OCI-LY7 (cell line): ENCODE measurements at regions not wholly inside any gene's neighbourhood (a gene's known extent, or its start where the extent isn't known, plus 50 kb on each side); places are given as distances from the start of the nearest gene placed in this dataset.

Source experiments
- BruUV-seq: library from RNA; stranded (reverse); fragments of 400-500 nt; replicated peaks from 2 replicates; lab custom pipeline; 2021; lab: Mats Ljungman, UMichigan
- CTCF ChIA-PET: fragments of 300-600 bp; sonication (Branson Sonifier 250); formaldehyde crosslinking; loops from one replicate; lab custom pipeline; 2022; ENCODE audit warnings: antibody characterized with exemption; ENCODE audit not compliant: unreplicated experiment; lab: Charles Lee
- POLR2A ChIA-PET: fragments of 300-600 bp; sonication (Branson Sonifier 250); formaldehyde crosslinking; loops from one replicate; lab custom pipeline; 2022; ENCODE audit warnings: antibody characterized with exemption; lab: Charles Lee
- DNase-seq: peaks from one replicate; pipeline ENCODE4 v3.0.0-alpha.2; 2015; ENCODE audit warnings: low spot score
- H2AFZ ChIP-seq: fragments of 200-600 bp; sonication (generic), shearing (Covaris generic); 2 replicates; pipeline ENCODE4 v1.6.1; 2014; ENCODE audit warnings: mild to moderate bottlenecking, antibody characterized with exemption, low read length, moderate library complexity
- H3K27ac ChIP-seq: fragments of 200-600 bp; sonication (generic); 2 replicates; pipeline ENCODE4 v1.5.1; 2014; ENCODE audit warnings: mixed run types, low read depth, mild to moderate bottlenecking, moderate library complexity, low read length, inconsistent platforms; ENCODE audit not compliant: poor library complexity, severe bottlenecking
- H3K36me3 ChIP-seq: fragments of 200-600 bp; sonication (generic); 2 replicates; pipeline ENCODE4 v1.6.1; 2014; ENCODE audit warnings: mild to moderate bottlenecking, antibody characterized with exemption, low read length, moderate library complexity, mixed read lengths; ENCODE audit not compliant: insufficient read depth
- H3K4me1 ChIP-seq: fragments of 200-600 bp; sonication (generic); 2 replicates; pipeline ENCODE4 v1.5.1; 2014; ENCODE audit warnings: mild to moderate bottlenecking, low read length; ENCODE audit not compliant: insufficient read depth, poor library complexity, severe bottlenecking
- H3K4me2 ChIP-seq: fragments of 200-600 bp; sonication (generic); 2 replicates; pipeline ENCODE4 v1.6.1; 2014; ENCODE audit warnings: mild to moderate bottlenecking, low read length
- H3K4me3 ChIP-seq: fragments of 200-600 bp; sonication (generic); 2 replicates; pipeline ENCODE4 v1.5.1; 2014; ENCODE audit warnings: mild to moderate bottlenecking, low read depth, low read length; ENCODE audit not compliant: poor library complexity, severe bottlenecking
- H3K79me2 ChIP-seq: fragments of 200-600 bp; sonication (generic); 2 replicates; pipeline ENCODE4 v1.6.1; 2016; ENCODE audit warnings: low read depth, mild to moderate bottlenecking, low read length, moderate library complexity, mixed read lengths; ENCODE audit not compliant: insufficient read depth
- H3K9me2 ChIP-seq: fragments of 200-600 bp; sonication (generic); 2 replicates; pipeline ENCODE4 v1.6.1; 2016; ENCODE audit warnings: mild to moderate bottlenecking, low read length, mixed read lengths; ENCODE audit not compliant: insufficient read depth
- H3K9me3 ChIP-seq: fragments of 200-600 bp; sonication (generic); 2 replicates; pipeline ENCODE4 v1.6.1; 2014; ENCODE audit warnings: mild to moderate bottlenecking, mixed run types, low read length, mixed read lengths
- H4K20me1 ChIP-seq: fragments of 200-600 bp; sonication (generic); 2 replicates; pipeline ENCODE4 v1.6.1; 2014; ENCODE audit warnings: mild to moderate bottlenecking, antibody characterized with exemption, low read length, moderate library complexity, mixed read lengths; ENCODE audit not compliant: insufficient read depth
- EZH2phosphoT487 ChIP-seq: fragments of 200-600 bp; sonication (generic); IDR thresholded peaks from 2 replicates; pipeline ENCODE4 v1.6.1; 2018; ENCODE audit warnings: low read depth, borderline replicate concordance, mild to moderate bottlenecking, mixed run types, antibody characterized with exemption, low read length, moderate library complexity, mixed read lengths
- intact Hi-C: fragments of 100-400 bp; cut with micrococcal nuclease; formaldehyde crosslinking; loops from one replicate; pipeline ENCODE4 v1.10.0; 2022; ENCODE audit not compliant: unreplicated experiment
- TF ChIP-seq, protein P1 (sequence below): fragments of 200-600 bp; sonication (generic); conservative IDR thresholded peaks from 2 replicates; pipeline ENCODE4 v1.5.1; 2014; ENCODE audit warnings: mild to moderate bottlenecking, antibody characterized with exemption, low read length, moderate library complexity, mixed read lengths

DNA sequence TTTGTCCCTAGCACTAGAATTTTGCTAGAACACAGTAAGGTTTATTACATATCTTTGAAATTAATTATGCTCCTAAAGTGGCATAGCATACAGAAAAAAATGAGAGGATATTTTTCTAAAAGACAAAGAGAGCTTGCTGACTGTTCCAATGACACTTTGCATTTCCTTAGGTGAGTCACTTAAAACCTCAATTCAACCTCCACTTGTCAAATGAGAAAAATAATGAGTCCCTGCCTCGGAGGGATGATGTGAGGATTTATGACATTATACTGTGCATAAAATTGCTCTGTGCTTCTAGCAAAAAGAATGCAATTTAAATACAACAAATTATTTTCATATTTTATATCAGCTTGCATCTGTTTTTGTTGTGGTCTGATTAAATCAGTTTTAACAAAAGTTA, 1417.0 kb upstream of the ALCAM start:
- Histone ChIP-seq H3K4me2 (no peak overlapping the region), H3K9me2 (no peaks in the 10 kb centered on the region), H2AFZ (no peak overlapping the region), H3K4me3 (no peak overlapping the region), H3K27ac (no peak overlapping the region), H4K20me1 (no peaks in the 10 kb centered on the region; the same call in 1 of the 2 replicates), H3K79me2 (no peaks in the 10 kb centered on the region), H3K4me1 (no peaks in the 10 kb centered on the region), H3K9me3 (no peaks in the 10 kb centered on the region), H3K36me3 (no peaks in the 10 kb centered on the region)
- DNase-seq = no peak
- intact Hi-C loops = no loop called here
- ChIA-PET CTCF (no interaction called here), POLR2A (interaction anchor here (0.6 kb wide), 1 partner anchor 55 kb away, joined by 3 read pairs; no protein-coding TSS in a partner anchor)
- TF ChIP-seq EZH2phosphoT487 = no peak
- TF ChIP-seq, protein P1, sequence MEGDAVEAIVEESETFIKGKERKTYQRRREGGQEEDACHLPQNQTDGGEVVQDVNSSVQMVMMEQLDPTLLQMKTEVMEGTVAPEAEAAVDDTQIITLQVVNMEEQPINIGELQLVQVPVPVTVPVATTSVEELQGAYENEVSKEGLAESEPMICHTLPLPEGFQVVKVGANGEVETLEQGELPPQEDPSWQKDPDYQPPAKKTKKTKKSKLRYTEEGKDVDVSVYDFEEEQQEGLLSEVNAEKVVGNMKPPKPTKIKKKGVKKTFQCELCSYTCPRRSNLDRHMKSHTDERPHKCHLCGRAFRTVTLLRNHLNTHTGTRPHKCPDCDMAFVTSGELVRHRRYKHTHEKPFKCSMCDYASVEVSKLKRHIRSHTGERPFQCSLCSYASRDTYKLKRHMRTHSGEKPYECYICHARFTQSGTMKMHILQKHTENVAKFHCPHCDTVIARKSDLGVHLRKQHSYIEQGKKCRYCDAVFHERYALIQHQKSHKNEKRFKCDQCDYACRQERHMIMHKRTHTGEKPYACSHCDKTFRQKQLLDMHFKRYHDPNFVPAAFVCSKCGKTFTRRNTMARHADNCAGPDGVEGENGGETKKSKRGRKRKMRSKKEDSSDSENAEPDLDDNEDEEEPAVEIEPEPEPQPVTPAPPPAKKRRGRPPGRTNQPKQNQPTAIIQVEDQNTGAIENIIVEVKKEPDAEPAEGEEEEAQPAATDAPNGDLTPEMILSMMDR = no peak
- BruUV-seq = no TSS peak

DNA sequence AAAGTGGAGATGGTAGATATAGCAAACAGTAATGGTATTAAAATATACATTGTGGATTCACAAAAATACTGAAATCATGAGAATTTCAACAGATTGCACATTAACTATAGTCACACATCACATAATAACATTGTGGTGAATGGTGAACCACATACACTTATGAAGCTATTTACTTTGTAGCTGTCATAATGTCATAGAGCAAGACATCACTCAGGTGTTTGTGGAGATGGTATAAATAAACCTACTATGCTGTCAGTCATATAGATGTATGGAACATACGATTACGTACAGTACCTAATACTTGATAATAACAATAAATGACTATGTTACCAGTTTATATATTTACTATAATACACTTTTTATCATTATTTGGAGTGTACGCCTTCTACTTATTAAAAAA, 1416.0 kb upstream of the ALCAM start:
- Histone ChIP-seq H3K9me2 (no peaks in the 10 kb centered on the region), H3K4me1 (no peaks in the 10 kb centered on the region), H3K79me2 (no peaks in the 10 kb centered on the region), H2AFZ (no peak overlapping the region), H3K4me3 (no peak overlapping the region), H3K4me2 (no peak overlapping the region), H4K20me1 (no peaks in the 10 kb centered on the region; the same call in 1 of the 2 replicates), H3K36me3 (no peaks in the 10 kb centered on the region), H3K9me3 (no peaks in the 10 kb centered on the region), H3K27ac (no peak overlapping the region)
- DNase-seq = no peak
- ChIA-PET CTCF (no interaction called here), POLR2A (interaction anchor here (0.5 to 1.4 kb wide), 4 partner anchors 17 to 316 kb away, joined by 3 read pairs; no protein-coding TSS in a partner anchor)
- no TSS peak for BruUV-seq
- TF ChIP-seq, protein P1 = no peak
- TF ChIP-seq EZH2phosphoT487 = no peak
- intact Hi-C loops = no loop called here

DNA sequence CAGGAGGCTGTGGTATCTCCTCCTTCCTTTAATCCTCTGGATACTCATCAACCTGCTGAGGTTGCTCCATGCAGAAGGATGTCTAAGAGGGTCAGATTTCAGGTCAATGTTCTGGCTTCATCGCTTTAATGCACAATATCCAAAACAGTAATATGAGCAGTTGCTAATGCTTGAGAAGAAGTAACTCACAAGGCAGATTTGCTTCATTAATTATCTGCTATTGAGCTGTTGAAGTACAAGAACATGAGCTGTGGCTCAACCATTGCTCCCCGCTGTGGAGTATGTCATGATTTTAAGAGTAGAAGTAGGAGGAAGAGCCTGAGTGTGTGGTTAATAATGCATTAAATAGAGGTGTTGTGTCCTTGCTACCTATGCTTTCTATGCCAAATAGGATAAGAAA, 1412.9 kb upstream of the ALCAM start:
- H3K36me3 ChIP-seq = no peaks in the 10 kb centered on the region
- no peaks in the 10 kb centered on the region for H3K9me3 ChIP-seq
- H3K4me2 ChIP-seq = no peak overlapping the region
- H2AFZ ChIP-seq = no peak overlapping the region
- H3K4me3 ChIP-seq = no peak overlapping the region
- intact Hi-C loops = no loop called here
- no peaks in the 10 kb centered on the region for H3K9me2 ChIP-seq
- H3K79me2 ChIP-seq = no peaks in the 10 kb centered on the region
- H4K20me1 ChIP-seq = no peaks in the 10 kb centered on the region; the same call in 1 of the 2 replicates
- ChIA-PET POLR2A (interaction anchor here (0.6 to 0.9 kb wide), 2 partner anchors 19 to 35 kb away, joined by 3 read pairs; no protein-coding TSS in a partner anchor), CTCF (no interaction called here)
- DNase-seq = no peak
- no peak overlapping the region for H3K27ac ChIP-seq
- TF ChIP-seq, protein P1 = no peak
- TF ChIP-seq EZH2phosphoT487 = no peak
- BruUV-seq = no TSS peak
- H3K4me1 ChIP-seq = no peaks in the 10 kb centered on the region
